GM18870 (cell line): ENCODE measurements at regions not wholly inside any gene's neighbourhood (a gene's known extent, or its start where the extent isn't known, plus 50 kb on each side); places are given as distances from the start of the nearest gene placed in this dataset.
"Not testable (repeated sequence)": the region's sequence is repeated elsewhere in the genome, so short reads cannot be mapped to it uniquely, and the experiment has no call there.

Experiments used
- ATAC-seq: cut with Tn5 transposase; IDR thresholded peaks from one replicate; pipeline ENCODE4 v1.9.1; 2021; ENCODE audit warnings: moderate library complexity; ENCODE audit not compliant: unreplicated experiment

- ATAC-seq: no peak
Measured at GRCh38 chr5:99763021-99763774, 772.0 kb upstream of the FAM174A start.

- no peak for ATAC-seq
Measured at GRCh38 chr5:99747342-99747741, 787.8 kb upstream of the FAM174A start.

- not testable (repeated sequence) for ATAC-seq
Measured at GRCh38 chr5:99733146-99733545, 802.0 kb upstream of the FAM174A start.

- not testable (repeated sequence) for ATAC-seq
Measured at GRCh38 chr5:99730653-99731052, 801.8 kb upstream of the CHD1 start.

GRCh38 chr5:99724732-99725290 is 796.0 kb upstream of the CHD1 start:
- no peak for ATAC-seq

- no peak for ATAC-seq
Measured at GRCh38 chr5:99721506-99721905, 792.7 kb upstream of the CHD1 start.

- no peak for ATAC-seq
Measured at GRCh38 chr5:99715921-99716320, 787.1 kb upstream of the CHD1 start.

GRCh38 chr5:99706160-99706559 is 777.4 kb upstream of the CHD1 start:
- ATAC-seq: no peak

GRCh38 chr5:99702565-99702964 is 773.8 kb upstream of the CHD1 start:
- no peak for ATAC-seq

- no peak for ATAC-seq
Measured at GRCh38 chr5:99694884-99695283, 766.1 kb upstream of the CHD1 start.

GRCh38 chr5:99686538-99686937 is 757.7 kb upstream of the CHD1 start:
- no peak for ATAC-seq

- ATAC-seq: no peak
Measured at GRCh38 chr5:99675974-99676373, 747.2 kb upstream of the CHD1 start.

GRCh38 chr5:99674101-99674500 is 745.3 kb upstream of the CHD1 start:
- no peak for ATAC-seq

GRCh38 chr5:99664972-99665371 is 736.2 kb upstream of the CHD1 start:
- ATAC-seq: no peak

GRCh38 chr5:99651298-99651697 is 722.5 kb upstream of the CHD1 start:
- ATAC-seq: no peak

GRCh38 chr5:99646011-99646647 is 717.3 kb upstream of the CHD1 start:
- ATAC-seq: no peak

GRCh38 chr5:99644822-99645221 is 716.0 kb upstream of the CHD1 start:
- ATAC-seq: no peak

- no peak for ATAC-seq
Measured at GRCh38 chr5:99640646-99641045, 711.8 kb upstream of the CHD1 start.

GRCh38 chr5:99639905-99640304 is 711.1 kb upstream of the CHD1 start:
- ATAC-seq: no peak

GRCh38 chr5:99636663-99637062 is 707.9 kb upstream of the CHD1 start:
- ATAC-seq: no peak

GRCh38 chr5:99621772-99622681 is 693.2 kb upstream of the CHD1 start:
- no peak for ATAC-seq
